ENCODE measurements at regions not wholly inside any gene's neighbourhood (a gene's known extent, or its start where the extent isn't known, plus 50 kb on each side); places are given as distances from the start of the nearest gene placed in this dataset.

GRCh38 chr6:30399390-30400058, 54.6 kb downstream of the RPP21 start:
- no peak for TF ChIP-seq CTCF (IDR thresholded peaks at IDR 0.05)
- no peak for TF ChIP-seq POLR2A (IDR thresholded peaks at IDR 0.05)
- no peak for TF ChIP-seq EP300 (IDR thresholded peaks at IDR 0.05)
